Mesendoderm (in vitro differentiated cells): ENCODE measurements at regions not wholly inside any gene's neighbourhood (a gene's known extent, or its start where the extent isn't known, plus 50 kb on each side); places are given as distances from the start of the nearest gene placed in this dataset.

ENCODE experiments used
- DNase-seq: peaks from one replicate; pipeline ENCODE4 v3.0.0; 2013
- H2AK5ac ChIP-seq: 2 replicates; pipeline ENCODE4 v1.6.1; 2013; ENCODE audit warnings: low read length, inconsistent platforms
- H2BK120ac ChIP-seq: 2 replicates; pipeline ENCODE4 v1.6.1; 2013; ENCODE audit warnings: low read depth, mild to moderate bottlenecking, low read length, moderate library complexity, mixed read lengths
- H2BK15ac ChIP-seq: replicated peaks from 2 replicates; pipeline ENCODE4 v1.6.1; 2013; ENCODE audit warnings: low read depth, mild to moderate bottlenecking, moderate library complexity
- H2BK5ac ChIP-seq: 2 replicates; pipeline ENCODE4 v1.6.1; 2013; ENCODE audit warnings: low read length, inconsistent platforms
- H3K18ac ChIP-seq: 2 replicates; pipeline ENCODE4 v1.6.1; 2013; ENCODE audit warnings: mild to moderate bottlenecking, low read length, mixed read lengths
- H3K23ac ChIP-seq: one replicate; pipeline ENCODE4 v1.6.1; 2013; ENCODE audit warnings: low read length
- H3K27ac ChIP-seq: 2 replicates; pipeline ENCODE4 v1.5.1; 2013; ENCODE audit warnings: low read depth, mild to moderate bottlenecking, inconsistent platforms, low read length, moderate library complexity
- H3K27me3 ChIP-seq: 2 replicates; pipeline ENCODE4 v1.6.1; 2013; ENCODE audit warnings: low read length, control low read depth, mild to moderate bottlenecking, inconsistent platforms; ENCODE audit not compliant: insufficient read depth, poor library complexity
- H3K36me3 ChIP-seq: 2 replicates; pipeline ENCODE4 v1.6.1; 2013; ENCODE audit warnings: low read length, inconsistent platforms; ENCODE audit not compliant: control insufficient read depth, insufficient read depth
- H3K4ac ChIP-seq: one replicate; pipeline ENCODE4 v1.6.1; 2013; ENCODE audit warnings: low read depth, mild to moderate bottlenecking, low read length, moderate library complexity
- H3K4me1 ChIP-seq: 2 replicates; pipeline ENCODE4 v1.6.1; 2013; ENCODE audit warnings: low read depth, low read length, inconsistent platforms; ENCODE audit not compliant: control insufficient read depth
- H3K4me2 ChIP-seq: 2 replicates; pipeline ENCODE4 v1.6.1; 2013; ENCODE audit warnings: low read length
- H3K4me3 ChIP-seq: 2 replicates; pipeline ENCODE4 v1.5.1; 2013; ENCODE audit warnings: mild to moderate bottlenecking, low read length
- H3K56ac ChIP-seq: one replicate; pipeline ENCODE4 v1.6.1; 2013; ENCODE audit warnings: low read length
- H3K79me1 ChIP-seq: 2 replicates; pipeline ENCODE4 v1.6.1; 2013; ENCODE audit warnings: low read length, inconsistent platforms
- H3K79me2 ChIP-seq: 2 replicates; pipeline ENCODE4 v1.6.1; 2013; ENCODE audit warnings: mild to moderate bottlenecking, low read length; ENCODE audit not compliant: control insufficient read depth, insufficient read depth
- H3K9ac ChIP-seq: 2 replicates; pipeline ENCODE4 v1.6.1; 2013; ENCODE audit warnings: low read length, inconsistent platforms
- H4K5ac ChIP-seq: one replicate; pipeline ENCODE4 v1.6.1; 2013; ENCODE audit warnings: low read length
- H4K8ac ChIP-seq: one replicate; pipeline ENCODE4 v1.6.1; 2013; ENCODE audit warnings: low read depth, mild to moderate bottlenecking, control low read depth, low read length, moderate library complexity
- WGBS: extraction: QIAGEN DNeasy Blood & Tissue Kit; methylation state at CpG from one replicate; pipeline ENCODE4 v1.1.7; 2013; ENCODE audit warnings: low lambda C conversion rate, missing lambda C conversion rate; ENCODE audit not compliant: insufficient coverage; ENCODE audit errors: extremely low coverage; 5-methylcytosine and 5-hydroxymethylcytosine counted together

- DNase-seq: peak; percentile 94
- H4K5ac ChIP-seq: no peak overlapping the region
- no peak overlapping the region for H3K4ac ChIP-seq
- no peaks in the 10 kb centered on the region for H3K79me2 ChIP-seq
- no peaks in the 10 kb centered on the region for H3K27me3 ChIP-seq
- peak overlapping the region; percentile 22 for H3K18ac ChIP-seq
- peak overlapping the region; percentile 6 for H3K27ac ChIP-seq
- no peak overlapping the region for H3K4me3 ChIP-seq
- peak overlapping the region; percentile 37 for H2BK5ac ChIP-seq
- no peaks in the 10 kb centered on the region for H3K36me3 ChIP-seq
- peak overlapping the region; percentile 40 for H3K56ac ChIP-seq
- H2AK5ac ChIP-seq: no peak overlapping the region
- H3K23ac ChIP-seq: no peak overlapping the region
- no peak overlapping the region for H3K4me2 ChIP-seq
- no CpG with 5 or more reads among the region's 10 CpGs for WGBS
- no peak overlapping the region for H2BK120ac ChIP-seq
- H3K79me1 ChIP-seq: no peaks in the 10 kb centered on the region
- no peaks in the 10 kb centered on the region for H3K4me1 ChIP-seq
- H3K9ac ChIP-seq: no peak overlapping the region
- H2BK15ac ChIP-seq: no peak overlapping the region
- H4K8ac ChIP-seq: no peak overlapping the region
These were observed 547.0 kb upstream of the SLITRK5 start for GRCh38 chr13:87123987-87124784.

DNA sequence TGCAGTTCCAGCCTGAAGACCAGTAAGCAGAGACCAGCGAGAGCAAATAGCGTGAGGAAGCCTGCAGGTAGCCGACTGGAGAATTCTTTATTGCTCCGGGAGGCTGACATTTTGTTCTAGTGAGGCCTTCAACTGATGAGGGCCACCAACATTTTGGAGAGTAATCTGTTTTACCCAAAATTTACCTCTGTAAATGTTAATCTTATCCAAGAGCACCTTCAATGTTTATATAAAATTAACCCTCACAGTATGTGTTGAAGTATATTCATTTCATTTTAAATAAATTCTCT is 546.4 kb upstream of the SLITRK5 start:
- no peak overlapping the region for H3K9ac ChIP-seq

DNA sequence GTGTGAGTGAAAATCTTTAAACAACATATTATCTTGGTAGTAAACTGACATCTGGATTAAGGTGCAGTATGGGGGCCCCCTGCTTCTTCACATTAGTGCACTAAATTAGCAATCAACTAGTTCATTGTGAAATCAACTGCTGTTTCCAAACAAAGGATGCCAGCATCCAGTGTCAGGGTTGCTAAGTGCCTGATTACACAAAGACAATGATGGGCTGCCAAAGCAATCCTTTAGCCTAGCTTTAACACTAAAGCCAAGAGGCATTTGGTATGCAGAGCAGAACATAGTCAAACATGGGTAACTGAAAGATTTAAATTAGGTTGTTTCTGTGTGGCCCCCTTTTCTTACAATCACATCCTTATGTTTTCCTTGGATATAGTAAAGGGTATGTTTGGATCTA is 543.1 kb upstream of the SLITRK5 start:
- H2AK5ac ChIP-seq: no peak overlapping the region
- H3K23ac ChIP-seq: no peak overlapping the region
- no peak overlapping the region for H3K4me3 ChIP-seq
- DNase-seq: peak; percentile 96
- H2BK15ac ChIP-seq: no peak overlapping the region
- no peaks in the 10 kb centered on the region for H3K27me3 ChIP-seq
- no peak overlapping the region for H2BK120ac ChIP-seq
- no peak overlapping the region for H4K5ac ChIP-seq
- no peaks in the 10 kb centered on the region for H3K79me2 ChIP-seq
- no peaks in the 10 kb centered on the region for H3K79me1 ChIP-seq
- H3K4ac ChIP-seq: no peak overlapping the region
- H4K8ac ChIP-seq: no peak overlapping the region
- no peak overlapping the region for H3K27ac ChIP-seq
- H3K56ac ChIP-seq: no peak overlapping the region
- no peak overlapping the region for H3K9ac ChIP-seq
- no peak overlapping the region for H3K18ac ChIP-seq
- no peaks in the 10 kb centered on the region for H3K4me1 ChIP-seq
- H2BK5ac ChIP-seq: no peak overlapping the region
- no peak overlapping the region for H3K4me2 ChIP-seq
- H3K36me3 ChIP-seq: no peaks in the 10 kb centered on the region

More for the DNA sequence above, 546.4 kb upstream of the SLITRK5 start:
- no peak overlapping the region for H2BK120ac ChIP-seq
- no peaks in the 10 kb centered on the region for H3K79me1 ChIP-seq
- H4K5ac ChIP-seq: no peak overlapping the region
- no peak overlapping the region for H2BK15ac ChIP-seq
- H3K4ac ChIP-seq: no peak overlapping the region
- peak; percentile 11 for DNase-seq
- H3K18ac ChIP-seq: peak overlapping the region; percentile 22
- H2BK5ac ChIP-seq: peak overlapping the region; percentile 37
- no CpG with 5 or more reads among the region's 4 CpGs for WGBS
- no peaks in the 10 kb centered on the region for H3K36me3 ChIP-seq
- H3K27ac ChIP-seq: peak overlapping the region; percentile 6
- no peaks in the 10 kb centered on the region for H3K79me2 ChIP-seq
- H2AK5ac ChIP-seq: no peak overlapping the region
- peak overlapping the region; percentile 40 for H3K56ac ChIP-seq
- H3K4me1 ChIP-seq: no peaks in the 10 kb centered on the region
- no peak overlapping the region for H3K23ac ChIP-seq
- no peaks in the 10 kb centered on the region for H3K27me3 ChIP-seq
- H3K4me3 ChIP-seq: no peak overlapping the region
- H4K8ac ChIP-seq: no peak overlapping the region
- H3K4me2 ChIP-seq: no peak overlapping the region

- Histone ChIP-seq H3K4me3 (no peak overlapping the region), H2BK120ac (peak overlapping the region; percentile 45), H4K5ac (no peak overlapping the region), H3K9ac (no peak overlapping the region), H3K27me3 (no peaks in the 10 kb centered on the region), H2AK5ac (no peak overlapping the region), H3K56ac (no peak overlapping the region), H4K8ac (no peak overlapping the region), H2BK15ac (peak overlapping the region; percentile 45), H3K4me1 (no peaks in the 10 kb centered on the region), H3K4ac (peak overlapping the region; percentile 52), H3K4me2 (no peak overlapping the region), H2BK5ac (no peak overlapping the region), H3K18ac (peak overlapping the region; percentile 92), H3K23ac (no peak overlapping the region), H3K27ac (peak overlapping the region; percentile 52), H3K79me2 (no peaks in the 10 kb centered on the region), H3K79me1 (no peaks in the 10 kb centered on the region), H3K36me3 (no peaks in the 10 kb centered on the region)
- DNase-seq: peak; percentile 7
- WGBS: no CpG with 5 or more reads among the region's 2 CpGs
These were observed 542.7 kb upstream of the SLITRK5 start for GRCh38 chr13:87128491-87128890.

GRCh38 chr13:87129602-87130300 is 541.4 kb upstream of the SLITRK5 start:
- Histone ChIP-seq H3K9ac (no peak overlapping the region), H3K27me3 (no peaks in the 10 kb centered on the region), H3K4ac (no peak overlapping the region), H3K18ac (peak overlapping the region; percentile 65), H3K4me2 (no peak overlapping the region), H3K56ac (no peak overlapping the region), H3K4me1 (no peaks in the 10 kb centered on the region), H2AK5ac (no peak overlapping the region), H2BK120ac (peak overlapping the region; percentile 78), H4K5ac (no peak overlapping the region), H2BK15ac (peak overlapping the region; percentile 74), H4K8ac (no peak overlapping the region), H3K36me3 (no peaks in the 10 kb centered on the region), H3K4me3 (no peak overlapping the region), H3K23ac (no peak overlapping the region), H2BK5ac (no peak overlapping the region), H3K79me2 (no peaks in the 10 kb centered on the region), H3K27ac (no peak overlapping the region), H3K79me1 (no peaks in the 10 kb centered on the region)
- WGBS: no CpG with 5 or more reads among the region's 2 CpGs
- DNase-seq: peak; percentile 19
